Stomach smooth muscle (tissue), 2 donors: ENCODE measurements at regions not wholly inside any gene's neighbourhood (a gene's known extent, or its start where the extent isn't known, plus 50 kb on each side); places are given as distances from the start of the nearest gene placed in this dataset.

Source experiments
- H3K27ac ChIP-seq: one replicate; pipeline ENCODE4 v1.7.0; 2013; ENCODE audit warnings: mild to moderate bottlenecking, low read length, inconsistent platforms
- H3K27me3 ChIP-seq, 2 donors: one replicate each; pipeline ENCODE4 v1.7.0; 2013; ENCODE audit warnings: low read length in 2 of 2; ENCODE audit not compliant: insufficient read depth in 2 of 2, control insufficient read depth in 1 of 2
- H3K36me3 ChIP-seq, 2 donors: one replicate each; pipeline ENCODE4 v1.7.0; 2013; ENCODE audit warnings: low read length in 2 of 2; ENCODE audit not compliant: control insufficient read depth in 2 of 2, insufficient read depth in 2 of 2
- H3K4me1 ChIP-seq: one replicate; pipeline ENCODE4 v1.7.0; 2013; ENCODE audit warnings: low read length; ENCODE audit not compliant: control insufficient read depth, insufficient read depth
- H3K4me3 ChIP-seq, 2 donors: one replicate each; pipeline ENCODE4 v1.7.0; 2013; ENCODE audit warnings: low read length in 2 of 2
- H3K9ac ChIP-seq, 2 donors: one replicate each; pipeline ENCODE4 v1.7.0; 2013; ENCODE audit warnings: low read length in 2 of 2, mild to moderate bottlenecking in 1 of 2
- H3K9me3 ChIP-seq, 2 donors: one replicate each; pipeline ENCODE4 v1.7.0; 2013; ENCODE audit warnings: low read length in 2 of 2; ENCODE audit not compliant: control insufficient read depth in 2 of 2
- donor health status: healthy.
- donor health status: Pancreatic carcinoma.

DNA sequence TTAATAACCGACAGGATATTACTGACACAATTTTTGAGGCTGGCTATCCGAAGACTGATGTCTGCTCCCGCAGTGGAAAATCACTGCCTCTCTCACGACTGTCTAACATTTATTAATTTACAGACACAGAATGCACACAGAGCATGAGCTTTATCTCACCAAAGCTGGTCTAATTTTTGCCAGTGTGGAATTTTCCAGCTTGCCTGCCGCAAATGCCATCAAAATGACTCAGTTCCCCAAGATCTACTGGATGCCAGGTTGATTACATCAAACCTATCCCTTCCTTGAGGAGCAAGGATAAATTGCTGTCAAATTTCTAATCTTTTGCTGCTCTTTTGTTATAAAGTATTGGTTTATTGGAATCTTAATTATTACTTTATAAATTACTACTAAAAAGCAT, 1775.1 kb upstream of the PCDH20 start:
- H3K4me1 ChIP-seq: no peaks in the 10 kb centered on the region
- H3K36me3 ChIP-seq: no peaks in the 10 kb centered on the region
- H3K27me3 ChIP-seq: no peaks in the 10 kb centered on the region
- H3K4me3 ChIP-seq: no peak overlapping the region
- no peak overlapping the region for H3K9ac ChIP-seq
- no peaks in the 10 kb centered on the region for H3K9me3 ChIP-seq
- no peak overlapping the region for H3K27ac ChIP-seq

DNA sequence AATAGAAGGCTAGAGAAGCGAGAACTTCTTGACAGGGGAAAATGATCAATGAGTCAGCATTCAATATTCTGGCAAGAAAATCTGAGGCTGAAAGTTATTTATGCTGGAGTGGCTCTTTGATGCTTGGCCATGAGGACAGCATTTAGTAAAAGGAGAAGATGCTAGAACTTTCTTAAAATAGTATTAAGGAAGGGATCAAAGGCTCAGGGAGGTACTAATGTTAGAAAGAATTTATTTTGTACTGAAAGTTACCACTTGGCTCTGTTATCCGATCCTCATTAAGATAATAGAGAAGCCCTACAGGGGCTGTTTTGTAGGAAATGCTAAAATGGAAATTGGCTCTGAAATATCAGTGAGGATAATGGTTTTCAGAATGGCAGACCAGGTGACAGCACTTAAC, 1774.6 kb upstream of the PCDH20 start:
- H3K4me3 ChIP-seq: no peak overlapping the region
- H3K9ac ChIP-seq: no peak overlapping the region
- no peak overlapping the region for H3K27ac ChIP-seq
- no peaks in the 10 kb centered on the region for H3K9me3 ChIP-seq
- no peaks in the 10 kb centered on the region for H3K36me3 ChIP-seq
- no peaks in the 10 kb centered on the region for H3K4me1 ChIP-seq
- H3K27me3 ChIP-seq: no peaks in the 10 kb centered on the region

DNA sequence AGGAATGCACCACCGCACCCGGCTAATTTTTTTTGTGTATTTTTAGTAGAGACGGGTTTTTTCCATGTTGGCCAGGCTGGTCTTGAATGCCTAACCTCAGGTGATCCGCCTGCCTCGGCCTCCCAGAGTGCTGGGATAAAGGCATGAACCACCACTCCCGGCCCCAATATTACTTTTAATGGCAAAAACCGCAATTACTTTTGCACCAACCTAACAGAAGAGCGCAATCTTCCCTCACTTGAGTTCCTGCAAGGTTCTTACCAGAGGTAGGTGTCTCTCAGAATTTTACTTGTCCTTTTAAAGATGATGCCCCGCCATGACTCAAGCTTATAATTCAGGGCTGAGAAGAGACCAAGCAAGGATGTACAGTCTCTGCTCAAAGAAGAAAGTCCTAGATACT, 1774.1 kb upstream of the PCDH20 start:
- Histone ChIP-seq H3K9me3 (no peaks in the 10 kb centered on the region), H3K4me1 (no peaks in the 10 kb centered on the region), H3K27me3 (no peaks in the 10 kb centered on the region), H3K4me3 (no peak overlapping the region), H3K9ac (no peak overlapping the region), H3K27ac (no peak overlapping the region), H3K36me3 (no peaks in the 10 kb centered on the region)

DNA sequence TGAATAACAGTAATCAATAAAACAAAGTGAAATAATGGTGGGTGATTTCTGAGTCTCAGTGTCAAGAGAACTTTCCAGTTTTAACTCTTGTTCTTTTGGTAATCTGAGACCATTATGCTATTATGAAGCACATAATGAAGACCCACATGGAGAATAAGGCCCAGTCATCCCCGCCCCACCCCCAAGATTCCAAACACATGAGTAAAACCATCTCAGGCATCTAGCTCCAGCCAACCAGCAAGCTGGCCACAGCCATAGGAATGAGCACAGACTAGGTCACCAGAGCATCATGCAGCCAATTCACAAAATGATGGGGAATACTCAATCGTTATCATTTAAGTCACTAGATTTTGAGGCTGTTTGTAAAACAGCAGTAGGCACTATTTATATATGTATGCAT, 1769.0 kb upstream of the PCDH20 start:
- H3K27ac ChIP-seq: no peak overlapping the region
- H3K27me3 ChIP-seq: no peaks in the 10 kb centered on the region
- no peak overlapping the region for H3K4me3 ChIP-seq

DNA sequence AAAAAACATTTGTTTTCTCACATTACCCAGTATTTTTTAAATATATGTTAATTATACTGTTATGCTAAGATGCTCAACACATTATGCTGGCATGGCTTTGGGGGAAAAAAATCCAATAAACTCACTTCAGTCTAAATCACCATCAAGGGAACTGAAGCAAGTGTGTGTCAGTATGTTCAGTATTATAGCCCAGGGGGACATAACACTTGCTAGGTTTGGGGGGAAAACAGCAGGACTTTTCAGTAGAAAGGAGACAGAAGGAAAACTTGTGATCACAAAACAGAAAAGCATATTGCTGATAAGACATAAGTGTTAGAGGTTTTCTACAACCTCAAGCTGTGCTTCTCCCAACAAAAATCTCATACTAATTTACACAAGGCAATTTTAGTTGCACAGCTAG, 1759.9 kb upstream of the PCDH20 start:
- Histone ChIP-seq H3K36me3 (no peaks in the 10 kb centered on the region), H3K27ac (no peak overlapping the region), H3K27me3 (no peaks in the 10 kb centered on the region), H3K9me3 (no peaks in the 10 kb centered on the region), H3K9ac (no peak overlapping the region), H3K4me1 (no peaks in the 10 kb centered on the region), H3K4me3 (no peak overlapping the region)

More for the DNA sequence above, 1769.0 kb upstream of the PCDH20 start:
- no peaks in the 10 kb centered on the region for H3K9me3 ChIP-seq
- H3K9ac ChIP-seq: no peak overlapping the region
- H3K4me1 ChIP-seq: no peaks in the 10 kb centered on the region
- no peaks in the 10 kb centered on the region for H3K36me3 ChIP-seq

DNA sequence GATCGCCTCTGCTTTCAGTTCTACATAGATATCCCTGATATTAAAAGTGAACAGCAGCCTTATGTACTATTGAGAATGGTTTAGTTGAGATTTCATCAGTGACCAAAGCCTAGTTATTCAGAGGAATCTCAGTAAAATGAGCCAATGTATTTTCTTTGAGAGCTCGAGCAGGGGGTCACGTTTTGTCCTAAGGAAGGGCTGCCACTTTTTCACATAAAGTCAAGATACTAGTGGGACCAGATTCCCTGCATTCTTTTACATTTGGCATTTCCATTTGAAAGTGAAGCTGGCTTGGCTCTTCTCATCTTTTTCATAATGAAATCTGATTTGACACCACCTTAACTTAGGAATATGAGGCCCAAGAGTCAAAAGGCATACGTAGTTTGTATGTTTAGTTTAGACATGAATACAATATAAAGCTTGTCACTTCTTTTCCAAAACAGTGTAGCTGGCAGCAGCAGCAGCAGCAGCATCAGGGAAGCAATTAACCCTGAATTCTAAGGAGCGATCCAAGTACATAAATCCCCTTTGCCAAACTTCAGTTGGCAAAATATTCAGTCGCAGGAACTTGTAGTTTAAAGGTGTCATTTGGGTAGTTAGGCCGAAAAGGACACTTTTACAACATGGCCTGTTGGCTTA, 1752.2 kb upstream of the PCDH20 start:
- Histone ChIP-seq H3K36me3 (no peaks in the 10 kb centered on the region), H3K4me1 (no peaks in the 10 kb centered on the region), H3K27ac (no peak overlapping the region), H3K4me3 (no peak overlapping the region), H3K9me3 (no peaks in the 10 kb centered on the region), H3K9ac (no peak overlapping the region), H3K27me3 (no peaks in the 10 kb centered on the region)

DNA sequence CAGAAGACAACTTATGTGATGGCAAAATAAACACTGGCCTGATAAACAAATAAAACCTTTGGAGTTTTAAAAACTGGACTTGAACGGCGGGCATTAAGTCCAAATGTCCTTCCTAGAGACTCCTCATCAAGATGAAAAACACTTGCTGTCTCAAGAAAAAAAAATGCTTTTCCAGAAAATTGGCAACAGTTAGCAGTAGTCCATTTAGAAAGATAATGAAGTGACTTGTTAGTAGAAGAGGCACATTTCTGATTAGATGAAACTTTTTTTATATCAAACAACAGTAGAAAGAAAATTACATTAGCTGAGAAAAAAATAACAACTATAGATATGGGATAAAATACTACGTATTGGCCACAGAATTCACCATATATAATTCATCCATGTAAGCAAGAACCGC, 1750.7 kb upstream of the PCDH20 start:
- Histone ChIP-seq H3K27me3 (no peaks in the 10 kb centered on the region), H3K36me3 (no peaks in the 10 kb centered on the region), H3K9me3 (no peaks in the 10 kb centered on the region), H3K9ac (no peak overlapping the region), H3K4me3 (no peak overlapping the region), H3K27ac (no peak overlapping the region), H3K4me1 (no peaks in the 10 kb centered on the region)

DNA sequence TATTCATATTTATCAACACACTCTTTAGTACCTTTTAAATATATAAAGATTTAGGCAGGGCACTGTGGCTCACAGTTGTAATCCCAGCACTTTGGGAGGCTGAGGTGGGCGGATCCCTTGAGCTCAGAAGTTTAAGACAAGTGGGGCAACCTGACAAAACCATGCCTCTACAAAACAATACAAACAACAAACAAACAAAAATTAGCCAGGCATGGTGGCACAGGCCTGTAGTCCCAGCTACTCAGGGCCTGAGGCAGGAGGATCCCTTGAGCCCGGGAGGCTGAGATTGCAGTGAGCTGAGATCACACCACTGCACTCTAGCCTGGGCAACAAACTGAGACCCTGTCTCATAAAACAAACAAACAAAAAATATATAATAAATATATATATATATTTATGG, 1748.3 kb upstream of the PCDH20 start:
- no peak overlapping the region for H3K9ac ChIP-seq
- no peaks in the 10 kb centered on the region for H3K9me3 ChIP-seq
- no peaks in the 10 kb centered on the region for H3K27me3 ChIP-seq
- H3K27ac ChIP-seq: no peak overlapping the region
- H3K36me3 ChIP-seq: no peaks in the 10 kb centered on the region
- no peaks in the 10 kb centered on the region for H3K4me1 ChIP-seq
- no peak overlapping the region for H3K4me3 ChIP-seq

DNA sequence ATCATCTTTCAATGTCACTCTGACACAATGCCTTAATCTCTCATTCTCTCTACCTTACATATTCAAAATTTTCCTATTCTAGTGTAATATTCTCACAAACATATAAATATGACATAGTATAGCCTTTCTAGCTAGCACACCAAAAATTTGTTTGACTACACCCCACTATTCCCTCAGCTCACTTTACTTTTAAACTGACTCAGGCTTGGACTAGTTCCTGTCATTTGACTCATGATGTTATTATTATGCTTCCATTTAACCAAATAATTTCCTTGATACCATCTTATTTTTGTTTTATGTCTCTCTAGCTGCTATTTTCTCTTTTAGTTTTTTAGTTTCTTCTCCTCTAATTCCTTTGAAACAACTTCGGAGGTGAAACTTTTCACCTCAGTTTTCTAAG, 1745.6 kb upstream of the PCDH20 start:
- Histone ChIP-seq H3K4me3 (no peak overlapping the region), H3K9me3 (no peaks in the 10 kb centered on the region), H3K27me3 (no peaks in the 10 kb centered on the region), H3K9ac (no peak overlapping the region), H3K27ac (no peak overlapping the region), H3K4me1 (no peaks in the 10 kb centered on the region), H3K36me3 (no peaks in the 10 kb centered on the region)

DNA sequence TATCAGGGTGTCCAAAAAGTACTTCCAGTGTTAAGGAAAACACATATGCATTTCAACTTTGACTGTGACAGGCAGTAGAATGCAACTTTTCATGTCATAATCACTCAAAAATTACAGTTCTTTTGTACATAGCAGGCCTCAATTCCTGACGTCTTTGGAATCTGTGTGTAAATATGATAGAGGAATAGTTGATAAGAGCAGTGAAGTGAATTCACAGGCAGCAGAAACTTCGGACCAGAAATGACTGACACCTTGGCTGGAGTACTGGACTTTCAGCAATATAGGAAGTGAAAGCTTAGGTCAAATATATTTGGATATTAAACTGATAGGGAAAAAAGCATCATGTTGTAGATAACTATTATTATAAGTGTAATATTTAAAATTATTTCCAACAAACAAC, 1741.2 kb upstream of the PCDH20 start:
- H3K9me3 ChIP-seq: no peaks in the 10 kb centered on the region
- no peaks in the 10 kb centered on the region for H3K36me3 ChIP-seq
- H3K27ac ChIP-seq: no peak overlapping the region
- no peak overlapping the region for H3K4me3 ChIP-seq
- no peak overlapping the region for H3K9ac ChIP-seq
- H3K27me3 ChIP-seq: no peaks in the 10 kb centered on the region
- no peaks in the 10 kb centered on the region for H3K4me1 ChIP-seq

DNA sequence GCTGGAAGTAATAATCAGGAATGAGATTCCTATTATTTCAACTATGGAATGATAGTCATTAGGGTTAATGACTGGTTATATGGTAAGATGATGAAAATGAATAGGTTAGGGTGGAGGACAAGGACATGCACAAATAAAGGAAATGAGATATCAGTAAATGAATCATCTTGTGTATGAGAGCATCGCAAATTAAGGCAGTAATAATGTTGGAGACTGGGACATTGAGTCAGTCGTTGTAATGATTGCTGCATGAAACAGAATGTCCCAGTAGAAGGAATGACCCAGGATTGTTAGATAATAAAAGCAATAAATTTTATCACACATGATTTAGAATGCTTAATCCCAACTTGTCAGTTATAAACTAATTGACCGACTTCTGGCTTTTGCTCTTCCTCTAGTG, 1733.7 kb upstream of the PCDH20 start:
- Histone ChIP-seq H3K36me3 (no peaks in the 10 kb centered on the region), H3K9me3 (no peaks in the 10 kb centered on the region), H3K4me3 (no peak overlapping the region), H3K27ac (no peak overlapping the region), H3K9ac (no peak overlapping the region), H3K4me1 (no peaks in the 10 kb centered on the region), H3K27me3 (no peaks in the 10 kb centered on the region)
